NOMO-1 treated with DMSO at 0.1 percent for 48 hours (cell line): ENCODE measurements at regions not wholly inside any gene's neighbourhood (a gene's known extent, or its start where the extent isn't known, plus 50 kb on each side); places are given as distances from the start of the nearest gene placed in this dataset.

Source experiments
- DNase-seq: peaks from one replicate; lab custom pipeline; 2025; ENCODE audit not compliant: unreplicated experiment; lab: John Stamatoyannopoulos, UW

DNA sequence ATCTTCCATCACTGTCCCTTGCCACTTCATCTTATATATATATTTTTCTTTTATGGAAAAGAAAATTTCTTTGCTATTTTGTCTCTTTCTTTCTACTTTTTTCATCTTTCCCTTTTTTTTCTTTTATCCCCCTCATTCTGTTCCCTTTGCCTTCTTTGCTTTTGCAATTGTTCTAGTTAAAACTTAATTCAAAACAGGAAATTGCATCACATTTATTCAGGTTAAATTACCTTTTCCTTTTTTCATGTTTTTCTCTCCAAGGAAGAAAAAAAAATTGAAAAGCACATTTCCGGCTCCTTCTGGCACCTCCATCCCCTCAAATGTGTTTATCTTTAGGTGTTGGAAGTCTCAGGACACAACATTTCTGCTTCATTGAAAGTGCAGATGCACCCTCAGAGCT is 176.9 kb downstream of the FGF1 start:
- no peak for DNase-seq

DNA sequence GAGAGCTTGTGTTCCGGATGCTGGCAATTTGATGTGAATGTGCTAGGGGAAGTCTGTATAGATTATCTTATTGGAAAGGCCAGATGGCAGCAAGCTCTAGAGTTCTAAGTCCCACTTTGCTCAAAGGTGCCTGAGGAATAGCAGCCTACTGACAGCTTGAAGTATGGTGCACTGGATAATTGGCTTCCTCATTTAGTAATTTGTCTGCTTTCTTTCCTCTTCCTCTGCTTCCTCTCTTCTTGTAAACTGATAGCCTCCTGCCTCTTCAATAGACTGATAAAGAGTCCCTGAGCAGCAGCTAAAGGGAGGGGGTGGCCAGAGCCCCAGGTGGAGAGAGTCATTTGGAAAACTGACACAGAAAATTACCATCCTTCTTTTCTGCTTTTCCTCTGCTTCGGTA is 177.3 kb downstream of the FGF1 start:
- peak; percentile 84 for DNase-seq

DNA sequence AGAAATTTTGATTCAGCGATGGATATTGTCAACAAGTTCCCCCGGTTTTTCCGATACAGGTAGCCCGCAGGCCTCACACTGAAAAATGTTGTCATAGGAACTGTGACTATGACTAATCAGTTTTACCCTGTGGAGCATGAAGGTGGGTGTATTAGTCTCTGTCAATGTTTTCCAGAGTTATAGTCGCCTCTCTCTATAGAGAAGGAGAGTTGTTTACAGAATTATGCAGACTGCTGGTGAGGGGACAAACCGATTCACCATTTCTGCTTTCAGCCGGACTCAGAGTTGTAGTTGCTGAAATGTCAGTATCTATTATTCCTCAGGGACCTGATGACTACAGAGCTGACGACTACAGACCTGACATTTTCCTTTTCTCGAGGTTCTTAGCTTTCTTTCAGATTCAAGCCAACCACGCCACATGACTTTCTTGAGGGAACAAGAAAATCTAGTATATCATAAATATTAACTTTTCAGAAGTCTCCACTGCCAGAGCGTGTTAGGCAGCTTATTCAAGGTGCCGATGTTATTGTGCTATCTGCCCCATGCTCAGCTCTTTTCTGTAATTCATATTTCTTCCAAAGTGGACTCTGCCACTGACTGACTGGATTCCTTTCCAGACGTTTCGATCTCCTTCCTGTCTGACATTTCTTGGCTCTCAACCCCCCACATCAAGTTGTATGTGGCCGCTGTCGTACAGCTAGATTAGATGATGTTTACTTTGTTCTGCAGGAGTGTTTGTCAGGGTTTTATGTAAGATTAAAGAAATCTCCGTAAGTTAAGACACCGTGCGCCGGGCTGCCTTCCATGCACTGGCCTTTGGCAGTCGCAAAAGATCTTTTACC is 178.1 kb downstream of the FGF1 start:
- DNase-seq, result no peak

DNA sequence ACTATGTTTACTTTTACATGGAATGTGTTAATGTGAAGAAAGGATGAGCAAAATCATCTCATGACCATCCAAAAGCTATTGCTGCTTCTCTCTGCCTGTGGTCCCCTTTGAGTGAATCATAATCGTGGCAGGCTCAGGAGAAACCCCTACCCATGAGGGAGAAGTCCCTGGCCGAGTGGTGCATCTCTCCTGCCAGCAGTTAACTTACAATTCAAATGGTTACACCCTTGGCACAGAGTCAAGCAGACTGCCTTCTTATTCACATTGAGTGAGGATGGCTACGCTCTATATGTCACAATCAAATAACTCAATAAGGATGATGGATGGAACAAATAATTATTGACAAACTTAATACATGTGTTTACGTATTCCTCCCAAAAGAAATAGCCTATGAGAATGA is 179.1 kb downstream of the FGF1 start:
- DNase-seq, result no peak

DNA sequence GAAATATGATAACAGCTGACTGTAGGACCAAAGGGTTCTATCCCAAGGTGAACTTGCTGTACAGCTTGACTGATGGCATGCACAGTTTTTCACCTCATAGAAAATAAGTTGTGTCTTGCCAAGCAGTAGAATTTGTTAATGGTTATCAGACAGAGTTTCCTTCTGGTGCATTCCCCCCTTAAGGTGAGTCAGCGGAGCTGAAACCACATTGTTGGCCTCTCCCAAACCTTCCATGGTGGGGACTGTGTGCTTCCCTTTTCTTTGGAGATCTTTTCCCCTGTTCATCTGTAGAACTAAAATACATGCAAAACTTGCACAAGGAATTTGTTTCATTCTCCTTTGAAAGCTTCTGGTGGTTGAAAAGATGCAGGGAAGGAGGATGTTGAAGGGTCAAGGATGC is 179.8 kb downstream of the FGF1 start:
- DNase-seq, result no peak

DNA sequence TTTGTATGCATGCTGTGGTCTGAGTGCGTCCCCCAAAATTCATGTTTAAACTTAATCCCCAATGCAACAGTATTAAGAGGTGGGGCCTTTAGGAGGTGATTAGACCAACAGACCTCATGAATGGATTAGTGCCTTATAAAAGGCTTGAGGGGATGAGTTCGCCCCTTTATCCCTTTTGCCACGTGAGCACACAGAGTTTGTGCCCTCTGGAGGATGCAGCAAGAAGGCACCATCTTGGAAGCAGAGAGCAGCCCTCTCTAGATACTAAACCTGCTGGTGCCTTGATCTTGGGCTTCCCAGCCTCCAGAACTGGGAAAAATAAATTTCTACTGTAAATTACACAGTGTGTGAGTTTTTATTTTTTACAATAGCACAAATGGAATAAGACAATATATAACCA is 177.1 kb upstream of the SPRY4 start:
- no peak for DNase-seq

DNA sequence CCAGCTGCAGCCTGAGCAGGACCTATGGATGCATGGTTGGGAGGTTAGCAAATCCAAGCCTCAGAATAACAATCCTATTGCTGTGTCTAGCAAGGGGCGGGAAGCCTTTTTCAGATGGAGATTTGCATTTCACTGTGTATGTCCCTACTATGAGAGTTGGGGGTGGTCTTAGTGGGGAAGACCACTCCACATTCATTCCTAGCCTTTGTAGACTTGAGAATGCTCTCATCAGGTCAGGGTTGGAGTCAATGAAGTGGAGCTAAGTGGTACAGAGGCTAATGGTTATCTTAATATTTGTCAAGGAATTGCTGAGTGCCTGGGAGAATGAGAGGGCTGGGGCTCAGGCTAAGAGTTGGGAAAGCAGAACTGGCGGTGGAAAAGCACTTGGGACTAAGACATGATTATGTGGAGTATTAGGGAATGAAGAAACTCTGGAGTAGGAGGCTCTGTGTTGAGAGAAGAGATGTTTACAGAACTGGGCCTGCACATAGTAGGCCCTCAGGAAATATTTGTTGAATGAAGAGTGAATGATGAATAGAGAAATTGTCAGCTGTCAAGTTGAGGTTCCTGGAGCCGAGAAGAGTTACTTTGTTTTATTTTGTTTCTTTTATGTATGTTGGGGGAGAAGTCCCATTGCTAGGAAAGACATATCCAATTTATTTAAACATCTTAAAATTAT is 175.5 kb upstream of the SPRY4 start:
- DNase-seq, result no peak

DNA sequence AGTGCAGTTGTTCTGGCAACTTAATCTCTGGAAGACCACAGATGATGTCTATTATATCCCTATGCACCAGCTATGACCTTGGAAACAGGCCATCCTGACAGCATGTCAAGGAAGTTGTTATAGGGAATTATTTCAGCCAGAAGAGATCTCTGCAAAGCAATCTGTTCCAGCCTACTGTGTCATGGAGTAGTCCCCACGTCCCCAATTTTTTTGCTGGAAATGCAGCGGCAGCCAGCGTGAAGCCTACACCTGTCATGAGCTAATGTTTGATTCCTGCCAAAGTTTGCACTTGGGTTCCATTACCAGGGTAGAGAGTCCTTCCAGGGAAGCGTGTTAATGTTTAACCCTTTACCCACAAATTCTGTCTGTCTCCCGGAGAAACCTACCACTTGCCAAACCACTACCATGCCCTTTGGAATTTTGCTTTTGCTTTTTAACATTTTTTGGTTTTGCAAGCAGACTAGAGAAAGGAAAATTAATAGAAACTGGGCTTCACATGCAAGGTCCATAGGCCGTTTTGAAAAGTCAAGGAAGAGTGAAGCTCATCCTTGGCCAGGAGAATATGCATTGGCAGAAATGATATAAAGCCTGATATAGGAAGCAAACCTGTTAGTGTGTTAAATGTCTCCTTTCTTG is 174.9 kb upstream of the SPRY4 start:
- no peak for DNase-seq

DNA sequence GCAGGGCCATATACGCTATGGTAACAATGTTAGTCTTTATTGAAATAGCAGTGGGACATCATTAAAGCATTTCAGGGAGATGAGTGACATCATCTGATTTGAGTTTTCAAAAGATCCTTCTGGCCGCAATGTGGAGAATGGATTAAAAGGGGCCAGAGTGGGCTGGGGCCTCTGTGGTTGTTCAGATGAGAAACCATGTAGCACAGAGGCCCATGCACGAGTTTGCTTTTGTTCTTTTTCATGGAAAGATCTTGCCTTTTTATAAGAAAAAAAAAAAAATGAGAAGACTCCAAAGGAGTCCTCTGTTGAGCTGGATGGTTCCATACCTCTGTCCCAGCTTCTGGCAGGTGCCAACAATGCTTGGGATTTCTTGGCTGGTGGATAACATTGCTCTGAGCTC is 173.5 kb upstream of the SPRY4 start:
- DNase-seq, result no peak

DNA sequence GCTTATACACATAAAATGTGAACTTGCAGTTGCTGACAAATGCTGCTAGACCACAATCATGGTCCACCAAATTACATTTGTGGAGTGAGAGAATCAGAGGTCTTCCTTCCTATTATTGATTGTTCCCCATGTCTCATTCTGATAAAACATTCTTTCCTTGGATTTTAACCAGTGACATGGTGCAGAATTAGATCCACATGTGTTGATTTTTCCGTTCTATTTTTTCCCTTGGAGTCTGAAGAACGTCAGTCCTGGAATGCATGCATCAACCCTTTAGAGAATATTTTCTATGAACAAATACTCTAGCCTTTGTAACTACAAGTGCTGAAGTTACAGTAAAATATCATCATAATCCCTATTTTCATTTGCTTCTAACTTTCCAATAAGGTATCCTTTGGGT is 170.7 kb upstream of the SPRY4 start:
- no peak for DNase-seq

DNA sequence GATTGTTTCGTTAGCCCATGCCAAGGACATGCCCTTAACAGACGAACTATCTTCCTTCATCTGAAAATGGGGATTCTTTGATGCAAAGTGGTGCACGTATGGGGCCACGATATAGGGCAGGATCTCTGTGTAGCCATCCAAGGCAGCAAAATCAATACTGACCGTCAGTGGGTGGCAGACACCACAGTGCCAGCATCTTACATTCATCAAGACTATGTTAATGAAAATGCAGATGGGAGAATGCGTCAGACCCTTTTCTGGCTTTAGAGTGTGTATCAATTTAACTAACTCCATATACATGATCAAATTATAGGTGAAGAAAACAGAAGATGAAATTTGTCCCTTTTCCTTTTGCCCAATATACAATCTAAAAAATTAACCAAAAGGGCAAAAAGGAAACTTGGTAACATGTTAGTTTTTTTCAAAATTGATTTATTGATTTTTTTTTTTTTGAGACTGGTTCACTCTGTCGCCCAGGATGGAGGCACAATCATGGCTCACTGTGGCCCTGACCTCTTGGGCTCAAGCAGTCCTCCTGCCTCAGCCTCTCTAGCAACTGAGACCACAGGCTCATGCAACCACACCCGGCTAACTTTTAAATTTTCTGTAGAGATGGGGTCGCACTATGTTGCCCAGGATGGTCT is 169.2 kb upstream of the SPRY4 start:
- no peak for DNase-seq

DNA sequence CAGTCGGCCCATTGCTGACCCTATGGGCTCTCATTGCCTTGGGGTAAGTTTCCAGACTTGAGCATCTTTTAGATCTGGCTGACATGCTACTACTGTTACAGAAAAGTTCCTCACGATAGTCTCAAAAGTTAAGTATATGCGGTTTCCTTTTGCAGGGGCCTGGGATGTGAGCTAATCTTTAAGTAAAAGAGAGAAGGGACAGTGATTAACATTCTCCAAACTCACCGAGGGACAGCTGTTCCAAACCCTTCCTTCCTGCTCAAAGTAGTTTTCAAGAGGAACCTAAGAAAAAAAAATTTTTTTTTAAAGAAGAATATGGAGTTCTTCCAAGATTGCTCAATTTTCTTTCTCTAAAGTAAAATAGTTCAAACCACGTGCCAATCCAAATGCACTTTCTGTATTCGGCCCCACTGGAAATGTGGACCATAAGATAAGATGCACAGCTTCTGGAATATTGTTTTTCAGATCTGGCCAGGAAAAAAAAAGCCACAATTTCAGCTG is 168.0 kb upstream of the SPRY4 start:
- DNase-seq, result no peak

DNA sequence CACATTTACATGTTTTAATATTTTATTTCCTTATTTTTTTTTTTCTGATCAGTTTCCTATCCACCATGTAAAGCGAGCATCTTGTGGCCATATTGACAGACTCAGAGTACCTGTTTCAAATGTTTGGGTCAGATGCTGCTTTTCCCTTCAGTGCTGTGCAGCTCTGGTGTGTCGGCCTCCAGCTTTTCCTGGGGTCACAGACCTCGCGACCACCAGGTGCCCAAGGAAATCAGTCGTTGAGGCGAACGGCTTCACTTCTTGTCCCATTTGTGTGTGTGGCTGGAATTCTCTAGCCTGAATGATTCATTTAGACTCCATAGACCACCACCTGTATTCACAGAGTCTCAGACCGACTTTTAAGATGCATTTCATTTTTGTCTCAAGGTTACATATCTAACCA is 166.9 kb upstream of the SPRY4 start:
- no peak for DNase-seq

DNA sequence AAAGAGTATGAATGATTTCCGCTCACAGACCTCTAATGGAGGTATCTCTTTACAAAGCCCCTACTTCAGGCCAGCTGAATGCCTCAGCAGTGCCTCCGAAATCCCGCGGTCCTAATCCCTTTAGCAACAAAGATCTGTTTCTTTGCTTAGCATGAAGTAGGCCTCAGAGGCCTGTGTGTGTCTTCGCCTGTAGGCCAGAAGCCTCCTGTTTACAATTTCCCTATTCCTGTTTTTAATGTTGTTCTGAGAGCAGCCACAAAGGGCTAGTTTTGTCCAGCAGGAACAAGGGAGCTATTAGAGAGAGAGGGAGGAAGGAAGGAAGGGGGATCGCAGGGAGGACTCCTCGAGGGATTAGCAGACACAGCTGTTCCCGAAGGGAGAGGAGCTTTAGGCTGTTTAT is 166.4 kb upstream of the SPRY4 start:
- no peak for DNase-seq

DNA sequence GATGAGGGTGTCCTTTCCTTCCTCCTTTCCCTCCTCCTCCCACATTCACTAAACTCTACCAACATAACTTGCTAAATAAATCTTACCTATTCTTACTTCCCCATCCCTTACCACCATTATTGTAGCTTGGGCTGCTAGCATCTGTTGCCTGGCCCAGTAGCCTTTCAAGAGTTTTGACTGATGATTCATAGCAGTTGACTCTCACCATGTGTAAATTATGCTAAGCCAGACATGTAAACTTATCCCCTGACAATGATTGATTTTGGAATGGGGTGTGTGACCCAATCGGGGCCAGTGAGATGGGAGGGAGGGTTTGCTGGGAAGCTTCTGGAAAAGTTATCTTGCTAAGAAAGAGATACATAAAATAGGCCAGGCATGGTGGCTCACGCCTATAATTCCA is 161.8 kb upstream of the SPRY4 start:
- DNase-seq, result no peak

DNA sequence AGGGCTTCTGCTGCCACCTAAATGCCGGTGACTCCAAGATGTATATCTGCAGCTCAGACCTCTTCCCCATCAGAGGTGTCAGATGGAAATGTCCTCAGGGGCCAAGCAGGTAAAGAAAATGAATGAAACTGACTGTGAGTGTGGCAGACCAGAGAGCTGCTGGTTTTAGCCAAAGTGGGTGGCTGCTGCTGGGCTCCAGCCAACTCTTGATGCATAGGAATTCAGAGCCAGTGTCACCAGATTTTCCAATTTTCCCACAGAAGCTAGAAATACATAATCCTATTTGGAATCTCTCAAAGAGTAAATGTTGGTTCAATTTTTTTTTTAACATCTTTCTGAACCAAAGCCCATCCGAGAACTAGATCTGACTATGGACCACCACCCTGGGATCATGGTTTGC is 161.2 kb upstream of the SPRY4 start:
- DNase-seq, result no peak

DNA sequence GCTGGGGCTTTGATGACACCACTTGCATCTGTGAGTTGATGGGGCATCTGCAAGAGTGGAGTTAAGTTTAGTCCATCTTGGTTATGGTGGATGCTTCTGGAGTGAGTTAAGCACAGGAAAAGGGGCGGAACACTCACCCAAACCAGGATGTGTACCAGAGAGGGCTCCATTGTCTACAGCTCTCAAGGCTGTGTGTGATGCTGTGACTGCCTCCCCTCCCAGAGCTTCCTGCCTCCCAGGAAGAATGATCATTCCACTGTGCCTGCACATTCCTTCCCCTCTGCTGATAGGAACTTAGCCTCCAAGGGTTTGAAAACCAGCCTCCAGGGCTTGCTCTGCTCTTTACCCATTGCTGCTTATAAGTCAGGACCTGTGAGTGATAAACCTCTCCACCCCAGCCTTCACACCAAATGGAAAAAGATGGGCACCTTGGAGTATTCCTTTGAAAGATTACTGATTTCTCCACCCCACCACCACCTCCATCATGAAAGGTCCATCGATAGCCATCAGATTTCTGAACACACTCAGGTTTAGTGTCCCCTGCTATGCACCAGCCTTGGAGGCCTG is 160.1 kb upstream of the SPRY4 start:
- DNase-seq, result no peak

DNA sequence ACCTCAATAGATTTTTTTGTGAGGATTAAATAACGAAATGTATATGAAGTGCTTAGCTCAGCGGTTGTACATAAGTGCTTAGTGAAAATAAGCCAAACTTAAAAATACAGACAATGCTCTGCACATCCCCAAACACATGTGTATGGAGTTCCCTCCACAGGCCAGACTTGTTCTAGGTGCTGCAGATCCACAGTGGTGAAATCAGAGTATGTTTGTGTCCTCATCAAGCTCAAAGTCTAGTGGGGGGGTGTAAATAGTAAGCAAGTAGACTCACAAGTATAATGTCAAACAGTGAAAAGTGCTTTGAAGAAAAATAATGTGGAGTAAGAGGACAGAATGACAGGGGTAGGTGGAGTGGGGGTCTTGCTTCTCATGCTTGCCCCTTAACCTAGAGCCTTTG is 157.4 kb upstream of the SPRY4 start:
- DNase-seq, result no peak

DNA sequence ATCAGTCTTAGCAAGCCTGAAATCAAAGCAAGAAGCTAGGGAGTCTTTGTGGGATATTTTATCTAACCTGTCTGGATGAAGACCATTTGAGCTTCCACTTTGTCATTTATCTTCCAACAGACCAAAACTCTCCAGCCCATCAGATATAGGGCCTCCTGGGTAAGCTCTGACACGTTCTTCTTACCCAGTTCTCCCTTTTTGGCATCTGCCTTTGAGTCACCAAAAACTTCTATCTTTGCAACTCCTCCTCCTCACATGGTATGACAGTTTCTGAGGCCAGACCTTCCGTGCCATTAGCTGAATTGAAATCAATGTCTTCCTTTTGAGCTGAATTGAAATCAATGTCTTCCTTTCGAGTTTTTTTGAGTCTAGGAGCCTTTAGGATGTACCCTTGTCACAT is 156.6 kb upstream of the SPRY4 start:
- DNase-seq, result no peak

DNA sequence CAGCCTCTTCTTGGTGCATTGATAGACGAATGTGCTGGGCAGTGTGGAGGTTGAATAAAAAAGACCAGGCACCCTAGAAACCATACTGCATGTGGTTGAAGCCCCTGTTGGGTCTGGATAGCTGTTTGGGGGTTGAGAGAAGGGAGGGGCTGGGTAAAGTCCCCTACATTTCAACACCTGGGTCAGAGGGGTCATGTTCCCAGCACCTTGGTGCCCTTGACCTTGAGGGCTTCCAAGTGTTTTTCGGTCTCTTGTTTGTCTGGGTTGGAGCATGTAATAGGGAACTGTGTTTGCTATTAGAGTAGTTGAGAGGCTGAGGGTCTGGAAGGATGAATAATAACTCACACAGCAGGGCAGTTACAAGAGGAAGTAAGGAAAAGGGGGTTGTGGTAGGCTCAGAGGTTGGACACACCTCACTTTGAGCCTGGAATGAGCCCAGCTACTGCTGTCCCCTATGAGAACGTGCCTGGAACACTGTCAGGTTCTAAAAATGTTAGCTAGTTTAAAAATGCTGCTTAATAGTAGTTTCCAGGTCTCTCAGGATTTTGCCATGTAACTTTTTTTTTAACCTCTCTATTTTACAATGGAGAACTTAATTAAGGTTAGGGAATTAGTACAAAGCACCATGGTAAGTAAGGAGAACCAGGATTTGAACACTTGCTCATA is 155.2 kb upstream of the SPRY4 start:
- no peak for DNase-seq

DNA sequence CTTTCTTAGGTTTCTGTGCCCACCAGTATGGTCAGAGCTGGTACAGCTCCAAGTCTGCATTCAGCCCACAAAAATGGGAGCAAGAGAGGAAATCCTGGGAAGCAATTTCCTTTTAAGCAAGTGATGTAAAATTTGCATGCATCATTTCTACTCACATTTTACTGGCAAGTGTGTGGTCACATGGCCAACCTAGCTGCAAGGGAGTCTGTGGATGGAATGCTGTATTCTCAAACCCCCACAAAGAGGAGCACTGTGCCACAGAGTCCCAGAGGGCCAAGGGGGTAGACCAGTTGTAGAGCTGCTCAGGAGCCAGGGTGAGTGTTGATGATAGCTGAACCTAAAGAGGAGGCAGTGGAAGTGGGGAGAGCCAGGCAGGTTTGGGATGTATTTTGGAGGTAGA is 154.3 kb upstream of the SPRY4 start:
- no peak for DNase-seq
